WTC11 (cell line): ENCODE measurements at regions not wholly inside any gene's neighbourhood (a gene's known extent, or its start where the extent isn't known, plus 50 kb on each side); places are given as distances from the start of the nearest gene placed in this dataset.

Experiments
- ATAC-seq: fragments of 200-7000 bp; cut with Tn5 transposase; 2 replicates; pipeline ENCODE4 v1.10.0; 2021; ENCODE audit warnings: mild to moderate bottlenecking, moderate library complexity
- CTCF ChIA-PET: fragments of 300-600 bp; sonication (Branson Sonifier 250); formaldehyde crosslinking; loops from one replicate; lab custom pipeline; 2021; ENCODE audit warnings: antibody characterized with exemption; lab: Charles Lee
- POLR2A ChIA-PET: fragments of 350-600 bp; sonication (Branson Sonifier 250); formaldehyde crosslinking; loops from one replicate; lab custom pipeline; 2021; ENCODE audit warnings: antibody characterized with exemption; lab: Charles Lee
- DNase-seq: peaks from one replicate; pipeline ENCODE4 v3.0.0; 2021; ENCODE audit warnings: low spot score
- H3K27ac Mint-ChIP-seq: 2 replicates; pipeline ENCODE4 v1.8.0; 2021; ENCODE audit warnings: mixed read lengths
- H3K27me3 Mint-ChIP-seq: 2 replicates; pipeline ENCODE4 v1.8.0; 2021; ENCODE audit warnings: low read depth, mild to moderate bottlenecking, moderate library complexity, mixed read lengths
- H3K36me3 Mint-ChIP-seq: 2 replicates; pipeline ENCODE4 v1.8.0; 2021; ENCODE audit warnings: mixed read lengths
- H3K4me1 Mint-ChIP-seq: 2 replicates; pipeline ENCODE4 v1.8.0; 2022; ENCODE audit warnings: mixed read lengths
- H3K4me3 Mint-ChIP-seq: 2 replicates; pipeline ENCODE4 v1.8.0; 2021; ENCODE audit warnings: mild to moderate bottlenecking, moderate library complexity, mixed read lengths
- H3K9me3 Mint-ChIP-seq: 2 replicates; pipeline ENCODE4 v1.8.0; 2021; ENCODE audit warnings: mixed read lengths
- CREB1 ChIP-seq: sonication (generic); formaldehyde crosslinking; IDR thresholded peaks from 2 replicates; pipeline ENCODE4 v1.8.0; 2023; ENCODE audit warnings: mild to moderate bottlenecking, missing genetic modification reagents
- ESRRA ChIP-seq: sonication (generic); formaldehyde crosslinking; IDR thresholded peaks from 2 replicates; pipeline ENCODE4 v1.8.1; 2022; ENCODE audit warnings: mild to moderate bottlenecking, missing genetic modification reagents, borderline replicate concordance
- HMGA2 ChIP-seq: fragments of 250-450 bp; sonication (Bioruptor Pico); IDR thresholded peaks from 2 replicates; pipeline ENCODE4 v1.4.0; 2021; ENCODE audit warnings: mild to moderate bottlenecking, moderate library complexity
- KAT7 ChIP-seq: sonication (generic); formaldehyde crosslinking; IDR thresholded peaks from 2 replicates; pipeline ENCODE4 v1.8.1; 2023; ENCODE audit warnings: missing genetic modification reagents, mild to moderate bottlenecking, borderline replicate concordance
- NFATC4 ChIP-seq: fragments of 250-450 bp; sonication (Bioruptor Pico); IDR thresholded peaks from 2 replicates; pipeline ENCODE4 v1.9.0; 2021; ENCODE audit warnings: mild to moderate bottlenecking
- NR3C1 ChIP-seq: sonication (generic); formaldehyde crosslinking; conservative IDR thresholded peaks from 2 replicates; pipeline ENCODE4 v1.8.1; 2023; ENCODE audit warnings: low read depth, mild to moderate bottlenecking, missing genetic modification reagents
- ZNF263 ChIP-seq: sonication (generic); formaldehyde crosslinking; IDR thresholded peaks from 2 replicates; pipeline ENCODE4 v1.8.1; 2022; ENCODE audit warnings: low read depth, mild to moderate bottlenecking, moderate library complexity, missing genetic modification reagents
- TF ChIP-seq, protein P1 (sequence below): sonication (generic); formaldehyde crosslinking; IDR thresholded peaks from 2 replicates; pipeline ENCODE4 v1.8.1; 2022; ENCODE audit warnings: mild to moderate bottlenecking, moderate library complexity, missing genetic modification reagents
- TF ChIP-seq, protein P2 (sequence below): sonication (generic); formaldehyde crosslinking; IDR thresholded peaks from 2 replicates; pipeline ENCODE4 v1.8.0; 2022; ENCODE audit warnings: missing genetic modification reagents
- TF ChIP-seq, protein P3 (sequence below): sonication (generic); formaldehyde crosslinking; IDR thresholded peaks from 2 replicates; pipeline ENCODE4 v1.8.1; 2023; ENCODE audit warnings: mild to moderate bottlenecking, missing genetic modification reagents, borderline replicate concordance
- TF ChIP-seq, protein P4 (sequence below): fragments of 250-450 bp; sonication (Bioruptor Pico); conservative IDR thresholded peaks from 2 replicates; pipeline ENCODE4 v1.9.0; 2021; ENCODE audit warnings: mild to moderate bottlenecking
- TF ChIP-seq, protein P5 (sequence below): fragments of 200-600 bp; IDR thresholded peaks from 2 replicates; pipeline ENCODE4 v1.8.0; 2022; ENCODE audit warnings: antibody characterized with exemption
- TF ChIP-seq, protein P6 (sequence below): sonication (generic); formaldehyde crosslinking; IDR thresholded peaks from 2 replicates; pipeline ENCODE4 v1.8.1; 2022; ENCODE audit warnings: low read depth, missing genetic modification reagents, borderline replicate concordance

DNA sequence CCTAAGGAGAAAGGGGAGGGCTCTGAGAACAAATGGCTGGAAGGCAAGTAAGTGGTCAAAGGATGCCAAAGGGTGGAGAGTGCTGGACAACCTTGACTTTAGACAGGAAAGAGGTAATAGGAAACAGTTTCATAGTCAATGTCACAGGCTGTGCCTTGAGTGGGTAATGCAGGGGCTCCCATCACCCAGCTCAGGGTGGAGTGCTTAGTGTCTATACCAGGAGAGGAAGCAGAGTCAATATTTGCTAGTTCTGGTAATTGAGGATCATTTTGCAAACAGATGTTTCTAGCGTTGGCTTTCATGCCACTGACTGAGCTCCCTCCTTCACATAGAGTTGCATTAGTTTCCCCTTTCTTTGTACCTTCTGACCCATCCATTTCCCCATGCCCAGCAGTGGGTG, 64.6 kb upstream of the KL start:
- TF ChIP-seq, protein P1, sequence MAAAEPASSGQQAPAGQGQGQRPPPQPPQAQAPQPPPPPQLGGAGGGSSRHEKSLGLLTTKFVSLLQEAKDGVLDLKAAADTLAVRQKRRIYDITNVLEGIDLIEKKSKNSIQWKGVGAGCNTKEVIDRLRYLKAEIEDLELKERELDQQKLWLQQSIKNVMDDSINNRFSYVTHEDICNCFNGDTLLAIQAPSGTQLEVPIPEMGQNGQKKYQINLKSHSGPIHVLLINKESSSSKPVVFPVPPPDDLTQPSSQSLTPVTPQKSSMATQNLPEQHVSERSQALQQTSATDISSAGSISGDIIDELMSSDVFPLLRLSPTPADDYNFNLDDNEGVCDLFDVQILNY (CRISPR knock-in tag): no peak
- TF ChIP-seq, protein P2, sequence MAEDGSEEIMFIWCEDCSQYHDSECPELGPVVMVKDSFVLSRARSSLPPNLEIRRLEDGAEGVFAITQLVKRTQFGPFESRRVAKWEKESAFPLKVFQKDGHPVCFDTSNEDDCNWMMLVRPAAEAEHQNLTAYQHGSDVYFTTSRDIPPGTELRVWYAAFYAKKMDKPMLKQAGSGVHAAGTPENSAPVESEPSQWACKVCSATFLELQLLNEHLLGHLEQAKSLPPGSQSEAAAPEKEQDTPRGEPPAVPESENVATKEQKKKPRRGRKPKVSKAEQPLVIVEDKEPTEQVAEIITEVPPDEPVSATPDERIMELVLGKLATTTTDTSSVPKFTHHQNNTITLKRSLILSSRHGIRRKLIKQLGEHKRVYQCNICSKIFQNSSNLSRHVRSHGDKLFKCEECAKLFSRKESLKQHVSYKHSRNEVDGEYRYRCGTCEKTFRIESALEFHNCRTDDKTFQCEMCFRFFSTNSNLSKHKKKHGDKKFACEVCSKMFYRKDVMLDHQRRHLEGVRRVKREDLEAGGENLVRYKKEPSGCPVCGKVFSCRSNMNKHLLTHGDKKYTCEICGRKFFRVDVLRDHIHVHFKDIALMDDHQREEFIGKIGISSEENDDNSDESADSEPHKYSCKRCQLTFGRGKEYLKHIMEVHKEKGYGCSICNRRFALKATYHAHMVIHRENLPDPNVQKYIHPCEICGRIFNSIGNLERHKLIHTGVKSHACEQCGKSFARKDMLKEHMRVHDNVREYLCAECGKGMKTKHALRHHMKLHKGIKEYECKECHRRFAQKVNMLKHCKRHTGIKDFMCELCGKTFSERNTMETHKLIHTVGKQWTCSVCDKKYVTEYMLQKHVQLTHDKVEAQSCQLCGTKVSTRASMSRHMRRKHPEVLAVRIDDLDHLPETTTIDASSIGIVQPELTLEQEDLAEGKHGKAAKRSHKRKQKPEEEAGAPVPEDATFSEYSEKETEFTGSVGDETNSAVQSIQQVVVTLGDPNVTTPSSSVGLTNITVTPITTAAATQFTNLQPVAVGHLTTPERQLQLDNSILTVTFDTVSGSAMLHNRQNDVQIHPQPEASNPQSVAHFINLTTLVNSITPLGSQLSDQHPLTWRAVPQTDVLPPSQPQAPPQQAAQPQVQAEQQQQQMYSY (CRISPR knock-in tag): no peak
- no peak for TF ChIP-seq ZNF263
- TF ChIP-seq, protein P3, sequence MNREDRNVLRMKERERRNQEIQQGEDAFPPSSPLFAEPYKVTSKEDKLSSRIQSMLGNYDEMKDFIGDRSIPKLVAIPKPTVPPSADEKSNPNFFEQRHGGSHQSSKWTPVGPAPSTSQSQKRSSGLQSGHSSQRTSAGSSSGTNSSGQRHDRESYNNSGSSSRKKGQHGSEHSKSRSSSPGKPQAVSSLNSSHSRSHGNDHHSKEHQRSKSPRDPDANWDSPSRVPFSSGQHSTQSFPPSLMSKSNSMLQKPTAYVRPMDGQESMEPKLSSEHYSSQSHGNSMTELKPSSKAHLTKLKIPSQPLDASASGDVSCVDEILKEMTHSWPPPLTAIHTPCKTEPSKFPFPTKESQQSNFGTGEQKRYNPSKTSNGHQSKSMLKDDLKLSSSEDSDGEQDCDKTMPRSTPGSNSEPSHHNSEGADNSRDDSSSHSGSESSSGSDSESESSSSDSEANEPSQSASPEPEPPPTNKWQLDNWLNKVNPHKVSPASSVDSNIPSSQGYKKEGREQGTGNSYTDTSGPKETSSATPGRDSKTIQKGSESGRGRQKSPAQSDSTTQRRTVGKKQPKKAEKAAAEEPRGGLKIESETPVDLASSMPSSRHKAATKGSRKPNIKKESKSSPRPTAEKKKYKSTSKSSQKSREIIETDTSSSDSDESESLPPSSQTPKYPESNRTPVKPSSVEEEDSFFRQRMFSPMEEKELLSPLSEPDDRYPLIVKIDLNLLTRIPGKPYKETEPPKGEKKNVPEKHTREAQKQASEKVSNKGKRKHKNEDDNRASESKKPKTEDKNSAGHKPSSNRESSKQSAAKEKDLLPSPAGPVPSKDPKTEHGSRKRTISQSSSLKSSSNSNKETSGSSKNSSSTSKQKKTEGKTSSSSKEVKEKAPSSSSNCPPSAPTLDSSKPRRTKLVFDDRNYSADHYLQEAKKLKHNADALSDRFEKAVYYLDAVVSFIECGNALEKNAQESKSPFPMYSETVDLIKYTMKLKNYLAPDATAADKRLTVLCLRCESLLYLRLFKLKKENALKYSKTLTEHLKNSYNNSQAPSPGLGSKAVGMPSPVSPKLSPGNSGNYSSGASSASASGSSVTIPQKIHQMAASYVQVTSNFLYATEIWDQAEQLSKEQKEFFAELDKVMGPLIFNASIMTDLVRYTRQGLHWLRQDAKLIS: no peak
- TF ChIP-seq, protein P4, sequence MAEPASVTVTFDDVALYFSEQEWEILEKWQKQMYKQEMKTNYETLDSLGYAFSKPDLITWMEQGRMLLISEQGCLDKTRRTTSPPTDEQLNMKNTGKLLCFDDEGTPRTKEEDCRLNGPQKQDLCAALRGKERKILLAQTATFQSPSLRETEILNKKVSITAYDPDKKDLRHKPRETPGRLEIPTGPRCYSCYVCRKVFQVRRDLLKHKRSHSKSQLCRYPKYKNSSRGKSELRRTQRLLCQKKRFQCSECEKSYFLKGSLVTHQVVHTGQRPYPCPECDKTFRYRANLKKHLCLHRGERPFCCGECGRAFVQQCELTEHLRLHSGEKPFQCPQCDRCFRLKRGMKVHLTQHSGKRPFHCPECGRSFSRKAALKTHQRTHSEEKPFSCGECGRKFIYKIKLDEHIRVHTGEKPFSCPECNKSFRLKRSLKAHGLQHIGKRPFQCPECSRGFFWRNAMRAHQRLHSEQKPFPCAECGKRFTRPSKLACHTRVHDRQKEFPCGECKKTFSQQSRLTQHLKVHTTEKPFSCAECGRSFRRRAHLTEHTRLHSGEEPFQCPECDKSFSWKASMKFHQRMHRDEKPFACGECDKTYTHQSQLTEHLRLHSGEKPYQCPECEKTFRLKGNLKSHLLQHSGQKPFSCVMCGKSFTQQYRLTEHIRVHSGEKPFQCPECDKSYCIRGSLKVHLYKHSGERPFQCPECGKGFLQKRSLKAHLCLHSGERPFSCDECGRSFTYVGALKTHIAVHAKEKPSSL (CRISPR knock-in tag): no peak
- TF ChIP-seq, protein P5, sequence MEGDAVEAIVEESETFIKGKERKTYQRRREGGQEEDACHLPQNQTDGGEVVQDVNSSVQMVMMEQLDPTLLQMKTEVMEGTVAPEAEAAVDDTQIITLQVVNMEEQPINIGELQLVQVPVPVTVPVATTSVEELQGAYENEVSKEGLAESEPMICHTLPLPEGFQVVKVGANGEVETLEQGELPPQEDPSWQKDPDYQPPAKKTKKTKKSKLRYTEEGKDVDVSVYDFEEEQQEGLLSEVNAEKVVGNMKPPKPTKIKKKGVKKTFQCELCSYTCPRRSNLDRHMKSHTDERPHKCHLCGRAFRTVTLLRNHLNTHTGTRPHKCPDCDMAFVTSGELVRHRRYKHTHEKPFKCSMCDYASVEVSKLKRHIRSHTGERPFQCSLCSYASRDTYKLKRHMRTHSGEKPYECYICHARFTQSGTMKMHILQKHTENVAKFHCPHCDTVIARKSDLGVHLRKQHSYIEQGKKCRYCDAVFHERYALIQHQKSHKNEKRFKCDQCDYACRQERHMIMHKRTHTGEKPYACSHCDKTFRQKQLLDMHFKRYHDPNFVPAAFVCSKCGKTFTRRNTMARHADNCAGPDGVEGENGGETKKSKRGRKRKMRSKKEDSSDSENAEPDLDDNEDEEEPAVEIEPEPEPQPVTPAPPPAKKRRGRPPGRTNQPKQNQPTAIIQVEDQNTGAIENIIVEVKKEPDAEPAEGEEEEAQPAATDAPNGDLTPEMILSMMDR: no peak
- TF ChIP-seq, protein P6, sequence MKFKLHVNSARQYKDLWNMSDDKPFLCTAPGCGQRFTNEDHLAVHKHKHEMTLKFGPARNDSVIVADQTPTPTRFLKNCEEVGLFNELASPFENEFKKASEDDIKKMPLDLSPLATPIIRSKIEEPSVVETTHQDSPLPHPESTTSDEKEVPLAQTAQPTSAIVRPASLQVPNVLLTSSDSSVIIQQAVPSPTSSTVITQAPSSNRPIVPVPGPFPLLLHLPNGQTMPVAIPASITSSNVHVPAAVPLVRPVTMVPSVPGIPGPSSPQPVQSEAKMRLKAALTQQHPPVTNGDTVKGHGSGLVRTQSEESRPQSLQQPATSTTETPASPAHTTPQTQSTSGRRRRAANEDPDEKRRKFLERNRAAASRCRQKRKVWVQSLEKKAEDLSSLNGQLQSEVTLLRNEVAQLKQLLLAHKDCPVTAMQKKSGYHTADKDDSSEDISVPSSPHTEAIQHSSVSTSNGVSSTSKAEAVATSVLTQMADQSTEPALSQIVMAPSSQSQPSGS (CRISPR knock-in tag): no peak
- no peak for TF ChIP-seq CREB1 (CRISPR knock-in tag)
- no peak for TF ChIP-seq HMGA2 (CRISPR knock-in tag)
- no peak for TF ChIP-seq KAT7
- TF ChIP-seq NFATC4 (CRISPR knock-in tag): no peak
- no peak for TF ChIP-seq NR3C1 (CRISPR knock-in tag)
- TF ChIP-seq ESRRA (CRISPR knock-in tag): no peak
- no peak for ATAC-seq
- no peaks in the 10 kb centered on the region for H3K36me3 Mint-ChIP-seq
- no peaks in the 10 kb centered on the region for H3K4me1 Mint-ChIP-seq
- no peaks in the 10 kb centered on the region for H3K9me3 Mint-ChIP-seq
- DNase-seq: no peak
- peaks cover 4% of the 10 kb centered on the region; the same call in 1 of the 2 replicates for H3K27me3 Mint-ChIP-seq
- H3K27ac Mint-ChIP-seq: no peak overlapping the region
- H3K4me3 Mint-ChIP-seq: no peak overlapping the region
- CTCF ChIA-PET: no interaction called here
- POLR2A ChIA-PET: no interaction called here
